ENCODE measurements at regions not wholly inside any gene's neighbourhood (a gene's known extent, or its start where the extent isn't known, plus 50 kb on each side); places are given as distances from the start of the nearest gene placed in this dataset.

GRCh38 chr9:110142253-110142652 lies 65.7 kb downstream of the C9orf152 start:
- TF ChIP-seq MEF2A (IDR thresholded peaks at IDR 0.05; ENCODE audit: insufficient read depth, low read depth, low read length): no peak
- no peak for TF ChIP-seq PBX3 (IDR thresholded peaks at IDR 0.05; ENCODE audit: insufficient replicate concordance, low read depth, low read length)
- no peak for TF ChIP-seq CTCF (IDR thresholded peaks at IDR 0.05 in 2 of 3, conservative IDR thresholded peaks at IDR 0.05 in 1 of 3; ENCODE audit: control insufficient read depth in 2 of 3, extremely low read depth in 1 of 3, insufficient read depth in 1 of 3, low read depth in 3 of 3, low read length in 3 of 3)
- TF ChIP-seq EZH2 (IDR thresholded peaks at IDR 0.05; ENCODE audit: borderline replicate concordance, control insufficient read depth, low read depth, low read length): no peak
- TF ChIP-seq ZBTB4 (CRISPR knock-in tag; IDR thresholded peaks at IDR 0.05): no peak
- no peak for TF ChIP-seq SMC3 (IDR thresholded peaks at IDR 0.05; ENCODE audit: borderline replicate concordance, low read length)
- no peak for TF ChIP-seq FOXK2 (IDR thresholded peaks at IDR 0.05)
- no peak for TF ChIP-seq BHLHE40 (IDR thresholded peaks at IDR 0.05; ENCODE audit: borderline replicate concordance in 1 of 2, low read depth in 2 of 2, low read length in 1 of 2)
- TF ChIP-seq ATF7 (IDR thresholded peaks at IDR 0.05; ENCODE audit: low read depth): no peak
- no peak for TF ChIP-seq NRF1 (conservative IDR thresholded peaks at IDR 0.05; ENCODE audit: low read depth, low read length)
- TF ChIP-seq HSF1 (IDR thresholded peaks at IDR 0.05; ENCODE audit: low read depth, low read length): no peak
